ENCODE measurements at regions not wholly inside any gene's neighbourhood (a gene's known extent, or its start where the extent isn't known, plus 50 kb on each side); places are given as distances from the start of the nearest gene placed in this dataset.

DNA sequence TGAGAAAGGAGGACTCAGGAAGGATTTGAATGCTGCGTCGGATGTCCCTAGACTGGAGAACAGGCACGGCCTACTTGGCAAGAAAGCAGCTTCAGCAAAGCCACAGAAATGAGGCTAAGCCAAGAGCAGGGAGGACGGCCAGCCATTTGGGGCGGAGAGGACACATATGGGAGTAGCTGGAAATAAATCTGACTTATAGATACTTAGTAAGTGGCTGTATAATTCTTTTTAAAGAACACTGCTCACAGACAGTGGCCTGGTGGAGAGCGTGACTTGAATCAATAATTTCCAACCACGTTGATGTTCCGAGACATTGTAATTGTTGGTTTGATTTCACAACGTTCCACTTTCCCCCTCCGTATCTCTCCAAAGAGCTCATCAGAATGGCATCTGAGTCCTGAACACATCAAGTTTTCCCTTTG, 67.7 kb upstream of the JCAD start:
- CTCF ChIA-PET: no interaction called here

DNA sequence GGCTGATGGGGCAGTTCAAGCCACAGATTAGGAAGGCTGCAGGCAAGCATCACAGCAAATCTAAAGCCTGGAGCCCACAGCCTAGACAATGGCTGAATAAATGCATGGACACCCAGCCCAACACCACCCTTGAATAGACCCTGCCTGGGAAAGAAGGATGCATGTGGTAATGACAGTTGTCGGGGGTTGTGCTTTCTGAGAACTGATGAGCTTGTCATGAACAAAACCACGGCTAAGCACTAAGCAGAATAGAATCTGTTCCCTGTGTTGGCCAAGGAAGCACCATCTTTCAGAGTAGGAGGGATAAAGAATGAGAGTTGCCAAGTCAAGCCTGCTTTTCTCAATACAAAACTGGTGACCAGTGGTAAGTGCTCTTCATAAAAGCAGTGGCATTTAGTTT, 66.1 kb upstream of the JCAD start:
- no peak for DNase-seq (ENCODE audit: low spot score)
- intact Hi-C loops (cut with micrococcal nuclease; ENCODE audit: unreplicated experiment): no loop called here
- Histone ChIP-seq H3K9me3 (ENCODE audit: low read depth, low read length, poor library complexity, severe bottlenecking) (no peaks in the 10 kb centered on the region), H3K4me1 (ENCODE audit: insufficient read depth, low read length, poor library complexity, severe bottlenecking) (peaks cover 12% of the 10 kb centered on the region), H3K4me3 (ENCODE audit: low read depth, low read length, poor library complexity, severe bottlenecking) (no peak overlapping the region), H3K36me3 (ENCODE audit: insufficient read depth, low read length, poor library complexity, severe bottlenecking) (no peaks in the 10 kb centered on the region), H3K27me3 (replicated peaks; ENCODE audit: insufficient read depth, low read depth, low read length, poor library complexity) (no peaks in the 10 kb centered on the region), H3K27ac (ENCODE audit: low read depth, low read length, poor library complexity, severe bottlenecking) (no peak overlapping the region)
- CTCF ChIA-PET: no interaction called here
- BruUV-seq (replicated peaks): no TSS peak
- TF ChIP-seq CTCF (conservative IDR thresholded peaks at IDR 0.05; ENCODE audit: low read depth, low read length) (no peak), EZH2 (IDR thresholded peaks at IDR 0.05; ENCODE audit: borderline replicate concordance, low read depth, low read length, poor library complexity, severe bottlenecking) (no peak)
- POLR2A ChIA-PET (ENCODE audit: low non-redundant PET): no interaction called here

More for the DNA sequence above, 67.7 kb upstream of the JCAD start:
- peaks cover 12% of the 10 kb centered on the region for H3K4me1 ChIP-seq (ENCODE audit: insufficient read depth, low read length, poor library complexity, severe bottlenecking)
- no peaks in the 10 kb centered on the region for H3K36me3 ChIP-seq (ENCODE audit: insufficient read depth, low read length, poor library complexity, severe bottlenecking)
- H3K4me3 ChIP-seq (ENCODE audit: low read depth, low read length, poor library complexity, severe bottlenecking): no peak overlapping the region
- H3K27ac ChIP-seq (ENCODE audit: low read depth, low read length, poor library complexity, severe bottlenecking): no peak overlapping the region
- no peaks in the 10 kb centered on the region for H3K27me3 ChIP-seq (replicated peaks; ENCODE audit: insufficient read depth, low read depth, low read length, poor library complexity)
- no peak for DNase-seq (ENCODE audit: low spot score)
- intact Hi-C loops (cut with micrococcal nuclease; ENCODE audit: unreplicated experiment): no loop called here
- no peak for TF ChIP-seq CTCF (conservative IDR thresholded peaks at IDR 0.05; ENCODE audit: low read depth, low read length)
- TF ChIP-seq EZH2 (IDR thresholded peaks at IDR 0.05; ENCODE audit: borderline replicate concordance, low read depth, low read length, poor library complexity, severe bottlenecking): no peak
- no TSS peak for BruUV-seq (replicated peaks)
- POLR2A ChIA-PET (ENCODE audit: low non-redundant PET): no interaction called here
- H3K9me3 ChIP-seq (ENCODE audit: low read depth, low read length, poor library complexity, severe bottlenecking): no peaks in the 10 kb centered on the region

- POLR2A ChIA-PET (ENCODE audit: low non-redundant PET): no interaction called here
- no peak overlapping the region for H3K27ac ChIP-seq (ENCODE audit: low read depth, low read length, poor library complexity, severe bottlenecking)
- intact Hi-C loops (cut with micrococcal nuclease; ENCODE audit: unreplicated experiment): no loop called here
- no peak for DNase-seq (ENCODE audit: low spot score)
- TF ChIP-seq CTCF (conservative IDR thresholded peaks at IDR 0.05; ENCODE audit: low read depth, low read length): no peak
- no peak for TF ChIP-seq EZH2 (IDR thresholded peaks at IDR 0.05; ENCODE audit: borderline replicate concordance, low read depth, low read length, poor library complexity, severe bottlenecking)
- H3K9me3 ChIP-seq (ENCODE audit: low read depth, low read length, poor library complexity, severe bottlenecking): no peaks in the 10 kb centered on the region
- no peaks in the 10 kb centered on the region for H3K36me3 ChIP-seq (ENCODE audit: insufficient read depth, low read length, poor library complexity, severe bottlenecking)
- CTCF ChIA-PET: no interaction called here
- H3K4me3 ChIP-seq (ENCODE audit: low read depth, low read length, poor library complexity, severe bottlenecking): no peak overlapping the region
- no TSS peak for BruUV-seq (replicated peaks)
- peaks cover 12% of the 10 kb centered on the region for H3K4me1 ChIP-seq (ENCODE audit: insufficient read depth, low read length, poor library complexity, severe bottlenecking)
- no peaks in the 10 kb centered on the region for H3K27me3 ChIP-seq (replicated peaks; ENCODE audit: insufficient read depth, low read depth, low read length, poor library complexity)
Observed at GRCh38 chr10:30124704-30125103, 65.3 kb upstream of the JCAD start.

All from A673 (cell line).